Right atrium auricular region (tissue), 2 donors: ENCODE measurements at regions not wholly inside any gene's neighbourhood (a gene's known extent, or its start where the extent isn't known, plus 50 kb on each side); places are given as distances from the start of the nearest gene placed in this dataset.

Experiments
- DNase-seq: peaks from one replicate; pipeline ENCODE4 v3.0.0-alpha.2; 2019; ENCODE audit warnings: low spot score
- H3K27ac ChIP-seq, 2 donors: fragments of 200-600 bp; sonication (generic); 1 replicate in 1 of 2; 2 replicates in 1 of 2; pipeline ENCODE4 v1.5.1; 2016 to 2019
- H3K27me3 ChIP-seq, 2 donors: fragments of 200-600 bp; sonication (generic); one replicate each; pipeline versions ENCODE4 v1.5.1 to v1.6.0; 2017 to 2019
- H3K36me3 ChIP-seq: fragments of 200-600 bp; sonication (generic); one replicate; pipeline ENCODE4 v1.5.1; 2016
- H3K4me1 ChIP-seq, 2 donors: fragments of 200-600 bp; sonication (generic); one replicate each; pipeline versions ENCODE4 v1.5.1 to v1.6.0; 2017 to 2019
- H3K4me3 ChIP-seq, 2 donors: fragments of 200-600 bp; sonication (generic); 1 replicate in 1 of 2; 2 replicates in 1 of 2; pipeline ENCODE4 v1.5.1; 2017 to 2019; ENCODE audit warnings: mild to moderate bottlenecking in 1 of 2, moderate library complexity in 1 of 2
- H3K9me3 ChIP-seq, 2 donors: fragments of 200-600 bp; sonication (generic); one replicate each; pipeline ENCODE4 v1.5.1; 2019
- TF ChIP-seq, protein P1 (sequence below), 2 donors: fragments of 200-600 bp; sonication (generic); IDR thresholded peaks; one replicate each; pipeline ENCODE4 v1.5.1; 2019; ENCODE audit warnings: antibody characterized with exemption in 2 of 2

DNA sequence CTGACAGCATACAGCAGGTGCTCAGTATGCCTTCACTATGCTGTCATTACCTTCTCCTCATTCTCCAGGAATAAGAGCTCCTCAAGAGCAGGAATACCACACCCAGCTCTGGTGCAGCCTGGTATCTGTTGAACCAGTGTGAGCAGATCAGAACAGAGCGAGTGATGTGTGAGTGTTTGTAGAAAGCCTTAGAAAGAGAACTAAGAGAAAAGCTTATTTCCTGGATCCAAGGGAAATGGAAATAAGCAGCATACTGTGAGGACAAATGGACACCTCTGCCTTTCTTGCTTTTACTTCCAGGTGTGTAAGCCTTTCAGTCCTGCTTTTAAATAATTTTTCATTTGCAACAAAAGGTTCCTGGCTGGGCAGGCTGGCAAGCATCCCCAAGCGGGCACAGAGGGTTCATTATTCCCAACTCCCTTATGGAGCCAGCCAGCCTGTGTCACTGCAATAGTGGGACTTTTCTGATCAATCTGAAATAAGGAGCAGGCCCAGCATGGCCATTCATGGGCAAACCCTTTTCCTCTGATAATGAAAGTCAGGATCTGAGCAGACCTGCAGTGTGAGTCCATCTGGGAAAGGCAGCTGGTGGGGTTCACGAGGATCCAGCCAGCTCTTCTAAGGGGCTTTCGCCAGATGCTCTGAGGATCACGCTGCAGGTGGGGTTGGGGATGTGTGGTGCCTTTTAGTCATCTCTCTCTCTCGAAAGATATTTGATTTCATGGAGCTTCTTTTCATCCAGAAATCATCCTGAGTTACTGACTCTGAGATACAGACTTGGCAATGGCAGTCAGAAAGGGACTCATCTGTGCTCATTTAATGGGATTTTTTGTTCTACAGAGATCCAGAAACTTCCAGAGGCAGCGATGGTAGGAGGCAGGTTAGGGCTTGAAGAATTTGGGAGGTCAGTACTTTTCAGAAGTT lies 594.9 kb upstream of the CFAP20DC start:
- Histone ChIP-seq H3K9me3 (peaks cover 0 to 11% of the 10 kb centered on the region in 2 donors), H3K27ac (no peak overlapping the region), H3K27me3 (no peaks in the 10 kb centered on the region), H3K4me1 (peaks cover 0 to 6% of the 10 kb centered on the region in 2 donors), H3K36me3 (no peaks in the 10 kb centered on the region), H3K4me3 (no peak overlapping the region)
- TF ChIP-seq, protein P1, sequence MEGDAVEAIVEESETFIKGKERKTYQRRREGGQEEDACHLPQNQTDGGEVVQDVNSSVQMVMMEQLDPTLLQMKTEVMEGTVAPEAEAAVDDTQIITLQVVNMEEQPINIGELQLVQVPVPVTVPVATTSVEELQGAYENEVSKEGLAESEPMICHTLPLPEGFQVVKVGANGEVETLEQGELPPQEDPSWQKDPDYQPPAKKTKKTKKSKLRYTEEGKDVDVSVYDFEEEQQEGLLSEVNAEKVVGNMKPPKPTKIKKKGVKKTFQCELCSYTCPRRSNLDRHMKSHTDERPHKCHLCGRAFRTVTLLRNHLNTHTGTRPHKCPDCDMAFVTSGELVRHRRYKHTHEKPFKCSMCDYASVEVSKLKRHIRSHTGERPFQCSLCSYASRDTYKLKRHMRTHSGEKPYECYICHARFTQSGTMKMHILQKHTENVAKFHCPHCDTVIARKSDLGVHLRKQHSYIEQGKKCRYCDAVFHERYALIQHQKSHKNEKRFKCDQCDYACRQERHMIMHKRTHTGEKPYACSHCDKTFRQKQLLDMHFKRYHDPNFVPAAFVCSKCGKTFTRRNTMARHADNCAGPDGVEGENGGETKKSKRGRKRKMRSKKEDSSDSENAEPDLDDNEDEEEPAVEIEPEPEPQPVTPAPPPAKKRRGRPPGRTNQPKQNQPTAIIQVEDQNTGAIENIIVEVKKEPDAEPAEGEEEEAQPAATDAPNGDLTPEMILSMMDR (IDR thresholded peaks at IDR 0.05) = no peak
- DNase-seq = no peak

DNA sequence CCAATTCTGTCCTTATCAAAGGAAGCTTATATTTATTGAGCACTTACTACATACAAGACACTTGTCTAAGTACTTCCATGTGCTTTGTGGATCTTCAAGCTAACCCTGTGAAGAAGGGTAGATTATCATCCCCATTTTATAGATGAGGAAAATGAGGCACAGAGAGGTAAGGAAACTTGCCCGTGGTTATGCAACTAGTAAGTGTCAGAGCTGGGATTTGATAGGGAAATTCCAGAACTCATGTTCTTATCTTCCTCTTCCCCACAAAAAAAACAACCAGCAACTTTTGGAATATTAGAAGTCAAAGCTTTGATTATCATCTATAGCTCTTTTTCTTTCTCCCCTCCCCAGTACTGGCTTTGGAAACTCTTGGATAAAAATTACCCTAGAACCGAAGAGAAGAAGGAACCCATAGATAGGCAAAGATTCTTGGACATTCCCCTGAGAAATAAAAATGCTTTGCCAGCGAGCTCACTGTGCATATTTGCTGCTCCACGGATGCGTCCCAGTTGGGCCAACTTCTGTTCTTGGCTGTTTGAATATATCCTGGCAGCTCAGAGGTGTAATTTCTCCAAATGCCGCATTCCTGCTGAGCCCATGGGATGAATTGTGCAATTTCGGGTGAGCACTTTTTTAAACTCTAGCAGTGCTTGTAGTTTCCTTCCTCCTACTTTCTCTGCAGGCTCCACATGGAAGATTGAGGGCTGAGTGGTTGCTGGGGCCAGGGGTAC lies 591.5 kb upstream of the CFAP20DC start:
- H3K4me3 ChIP-seq = no peak overlapping the region
- no peaks in the 10 kb centered on the region for H3K36me3 ChIP-seq
- peaks cover 0 to 6% of the 10 kb centered on the region in 2 donors for H3K4me1 ChIP-seq
- H3K9me3 ChIP-seq = no peaks in the 10 kb centered on the region
- H3K27ac ChIP-seq = no peak overlapping the region
- TF ChIP-seq, protein P1 (IDR thresholded peaks at IDR 0.05) = no peak
- no peaks in the 10 kb centered on the region for H3K27me3 ChIP-seq
- peak; percentile 80 for DNase-seq

DNA sequence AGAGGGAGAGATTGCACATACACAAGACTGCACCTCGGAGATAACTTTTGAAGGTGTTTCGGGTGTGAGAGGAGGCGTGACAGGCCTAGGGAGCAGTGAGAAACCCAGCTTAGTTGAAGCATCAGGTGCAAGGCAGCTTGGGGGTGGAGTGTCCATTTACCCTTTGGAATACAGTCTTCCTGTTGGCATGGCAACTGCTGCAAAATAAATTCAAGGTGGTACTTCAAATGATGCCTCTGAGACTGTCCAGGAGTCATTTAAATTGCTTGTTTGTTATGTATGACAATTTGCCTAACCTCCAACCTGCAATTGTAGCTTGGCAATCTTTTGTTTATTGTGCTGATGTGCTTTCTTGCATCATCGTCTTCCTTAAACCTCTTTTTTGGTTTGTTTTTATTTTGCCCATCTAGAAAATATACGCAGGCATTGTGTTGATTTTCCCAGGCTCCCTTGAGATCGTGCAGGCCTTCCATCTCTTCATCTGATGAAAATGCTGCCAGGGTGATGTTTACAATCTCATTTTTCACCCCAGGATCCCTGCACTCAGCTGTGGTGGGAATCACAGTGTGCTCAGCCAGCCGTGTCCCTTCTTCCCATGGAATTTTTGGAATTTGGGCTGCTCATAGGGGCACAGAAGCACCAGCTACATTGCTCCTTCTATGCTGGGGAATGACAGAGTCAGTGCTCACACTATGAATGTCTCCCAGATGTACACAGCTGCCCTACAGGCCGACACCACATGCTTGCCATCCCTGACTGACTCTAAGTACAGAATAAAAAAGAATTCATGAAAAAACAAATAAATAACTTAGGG lies 583.1 kb upstream of the CFAP20DC start:
- TF ChIP-seq, protein P1 (IDR thresholded peaks at IDR 0.05) = no peak
- Histone ChIP-seq H3K36me3 (no peaks in the 10 kb centered on the region), H3K27ac (no peak overlapping the region), H3K4me3 (no peak overlapping the region), H3K27me3 (no peaks in the 10 kb centered on the region), H3K9me3 (no peaks in the 10 kb centered on the region), H3K4me1 (no peaks in the 10 kb centered on the region)
- DNase-seq = no peak

DNA sequence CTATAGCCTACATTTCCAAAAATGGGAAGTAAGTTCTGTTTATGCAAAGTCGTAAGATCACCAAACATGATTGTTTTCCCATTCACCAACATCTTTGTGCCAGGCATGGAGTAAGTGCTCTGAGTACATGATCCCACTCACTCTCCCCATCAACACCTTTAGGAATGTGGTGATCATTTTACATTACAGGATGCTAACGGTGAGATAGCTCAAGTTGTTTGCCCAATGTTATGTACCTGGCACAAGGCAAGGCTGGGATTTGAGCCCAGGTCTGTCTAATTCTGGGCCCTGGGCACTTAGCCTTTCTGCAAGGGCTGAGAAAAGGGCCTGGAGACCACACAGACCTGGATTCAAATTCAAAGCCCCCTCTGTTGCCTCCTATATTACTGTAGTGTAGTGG lies 581.7 kb upstream of the CFAP20DC start:
- H3K36me3 ChIP-seq = no peaks in the 10 kb centered on the region
- no peaks in the 10 kb centered on the region for H3K9me3 ChIP-seq
- TF ChIP-seq, protein P1 (IDR thresholded peaks at IDR 0.05) = no peak
- H3K27ac ChIP-seq = no peak overlapping the region
- no peaks in the 10 kb centered on the region for H3K27me3 ChIP-seq
- no peak for DNase-seq
- H3K4me1 ChIP-seq = no peaks in the 10 kb centered on the region
- H3K4me3 ChIP-seq = no peak overlapping the region

DNA sequence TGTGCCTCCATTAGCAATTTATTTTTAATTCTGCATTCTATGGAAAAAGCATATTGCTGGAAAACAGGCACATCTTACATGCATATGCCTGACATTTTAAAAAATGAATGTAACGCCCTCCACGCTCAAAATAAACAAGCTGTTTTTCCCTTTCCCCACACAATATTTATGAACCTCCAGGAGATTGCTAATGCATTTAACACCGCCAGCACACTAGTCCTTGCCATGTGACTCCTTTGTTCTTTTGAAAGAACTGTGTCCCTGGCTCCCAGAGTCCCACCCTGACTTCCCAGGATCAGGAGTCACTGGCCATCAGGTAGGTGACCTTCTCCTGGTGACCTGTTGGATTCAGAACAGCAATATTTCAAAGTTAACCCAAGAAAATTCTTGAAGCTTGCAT lies 571.2 kb upstream of the CFAP20DC start:
- Histone ChIP-seq H3K9me3 (peaks cover 0 to 9% of the 10 kb centered on the region in 2 donors), H3K27ac (no peak overlapping the region)
- TF ChIP-seq, protein P1 (IDR thresholded peaks at IDR 0.05) = no peak

More for the DNA sequence above, 571.2 kb upstream of the CFAP20DC start:
- no peak overlapping the region for H3K4me3 ChIP-seq
- no peak for DNase-seq
- H3K36me3 ChIP-seq = no peaks in the 10 kb centered on the region
- no peaks in the 10 kb centered on the region for H3K4me1 ChIP-seq
- no peaks in the 10 kb centered on the region for H3K27me3 ChIP-seq
